H1 (cell line): ENCODE measurements at regions not wholly inside any gene's neighbourhood (a gene's known extent, or its start where the extent isn't known, plus 50 kb on each side); places are given as distances from the start of the nearest gene placed in this dataset.

Experiments used
- CTCF ChIA-PET: fragments of 300-600 bp; sonication (Branson Sonifier 250); formaldehyde crosslinking; loops from one replicate; lab custom pipeline; 2021; ENCODE audit not compliant: partially characterized antibody; lab: Charles Lee
- POLR2A ChIA-PET: fragments of 300-600 bp; sonication (Branson Sonifier 250); formaldehyde crosslinking; loops from one replicate; lab custom pipeline; 2021; ENCODE audit warnings: inconsistent platforms; ENCODE audit not compliant: partially characterized antibody; lab: Charles Lee
- DNase-seq, 2 experiments: peaks; one replicate each; pipeline versions ENCODE4 v3.0.0 to v3.0.0-alpha.2; 2010 to 2022; ENCODE audit warnings: low spot score in 2 of 2, low read depth in 1 of 2, mixed read lengths in 1 of 2
- FAIRE-seq: peaks from 2 replicates; lab custom pipeline; 2011; peaks lifted over from hg19 to GRCh38; lab: Jason Lieb, UNC
- H2AFZ ChIP-seq: 2 replicates; pipeline ENCODE4 v1.8.1; 2012; ENCODE audit warnings: low read length, inconsistent platforms
- H2AK5ac ChIP-seq: 2 replicates; pipeline ENCODE4 v1.6.1; 2013; ENCODE audit warnings: low read depth, low read length
- H2BK120ac ChIP-seq: replicated peaks from 2 replicates; pipeline ENCODE3; 2013; ENCODE audit warnings: low read depth, low read length, inconsistent platforms
- H2BK12ac ChIP-seq: 2 replicates; pipeline ENCODE4 v1.6.1; 2013; ENCODE audit warnings: low read depth, low read length
- H2BK15ac ChIP-seq: 2 replicates; pipeline ENCODE4 v1.6.1; 2013; ENCODE audit warnings: low read length
- H2BK20ac ChIP-seq: 2 replicates; pipeline ENCODE4 v1.6.1; 2013; ENCODE audit warnings: low read length
- H2BK5ac ChIP-seq: 2 replicates; pipeline ENCODE4 v1.6.1; 2013; ENCODE audit warnings: low read depth, low read length
- H3K14ac ChIP-seq: 2 replicates; pipeline ENCODE4 v1.6.1; 2013; ENCODE audit warnings: inconsistent platforms; ENCODE audit not compliant: insufficient read length
- H3K18ac ChIP-seq: 2 replicates; pipeline ENCODE4 v1.6.1; 2013; ENCODE audit warnings: low read length; ENCODE audit errors: extremely low read depth
- H3K23ac ChIP-seq: 2 replicates; pipeline ENCODE4 v1.6.1; 2013; ENCODE audit warnings: inconsistent platforms; ENCODE audit not compliant: insufficient read length
- H3K23me2 ChIP-seq: 2 replicates; pipeline ENCODE4 v1.6.1; 2013; ENCODE audit warnings: low read depth, low read length
- H3K27ac ChIP-seq: 2 replicates; pipeline ENCODE4 v1.6.1; 2011; ENCODE audit warnings: low read depth, low read length, inconsistent platforms
- H3K27me3 ChIP-seq, 4 experiments: replicated peaks in 1 of 4; 1 replicate in 1 of 4; 2 replicates in 3 of 4; pipeline versions ENCODE4 v1.6.1 to v1.8.1; 2011 to 2013; ENCODE audit warnings: low read length in 3 of 4, mild to moderate bottlenecking in 3 of 4, inconsistent platforms in 2 of 4, mixed read lengths in 2 of 4, moderate library complexity in 1 of 4; ENCODE audit not compliant: control insufficient read depth in 3 of 4, insufficient read depth in 3 of 4; ENCODE audit errors: extremely low read depth in 1 of 4
- H3K36me3 ChIP-seq, 4 experiments: 2 replicates each; pipeline versions ENCODE4 v1.6.1 to v1.8.1; 2011 to 2013; ENCODE audit warnings: mild to moderate bottlenecking in 4 of 4, low read length in 3 of 4, moderate library complexity in 2 of 4, control low read depth in 1 of 4, inconsistent platforms in 1 of 4; ENCODE audit not compliant: insufficient read depth in 4 of 4, control insufficient read depth in 2 of 4
- H3K4ac ChIP-seq: replicated peaks from 2 replicates; pipeline ENCODE3; 2013; ENCODE audit warnings: low read length, low read depth, mixed read lengths, inconsistent platforms; ENCODE audit not compliant: insufficient read length
- H3K4me1 ChIP-seq, 4 experiments: replicated peaks in 1 of 4; 1 replicate in 1 of 4; 2 replicates in 3 of 4; pipeline versions ENCODE4 v1.6.1 to v1.8.1; 2011 to 2013; ENCODE audit warnings: low read length in 3 of 4, inconsistent platforms in 2 of 4, mixed read lengths in 1 of 4; ENCODE audit not compliant: insufficient read depth in 4 of 4, control insufficient read depth in 3 of 4
- H3K4me2 ChIP-seq, 2 experiments: 2 replicates each; pipeline versions ENCODE4 v1.6.1 to v1.8.1; 2011 to 2013; ENCODE audit warnings: low read depth in 2 of 2, low read length in 2 of 2, control low read depth in 1 of 2, inconsistent platforms in 1 of 2, mild to moderate bottlenecking in 1 of 2; ENCODE audit not compliant: insufficient read depth in 1 of 2
- H3K4me3 ChIP-seq, 4 experiments: fragments of 200-600, 300-600 bp in 1 of 4; sonication (generic), shearing (Covaris generic), sonication (Bioruptor Twin) in 1 of 4; 2 replicates each; pipeline versions ENCODE4 v1.5.1 to v1.8.1; 2011 to 2016; ENCODE audit warnings: low read length in 4 of 4, low read depth in 3 of 4, control low read depth in 2 of 4, inconsistent platforms in 2 of 4, mild to moderate bottlenecking in 2 of 4, mixed read lengths in 1 of 4, moderate library complexity in 1 of 4; ENCODE audit not compliant: insufficient read depth in 2 of 4; ENCODE audit errors: extremely low read depth in 1 of 4
- H3K56ac ChIP-seq: replicated peaks from 2 replicates; pipeline ENCODE3; 2013; ENCODE audit warnings: low read depth, mild to moderate bottlenecking, mixed read lengths, low read length, inconsistent platforms; ENCODE audit not compliant: insufficient read length
- H3K79me1 ChIP-seq: 2 replicates; pipeline ENCODE4 v1.6.1; 2013; ENCODE audit warnings: low read depth, low read length, control low read depth
- H3K79me2 ChIP-seq, 2 experiments: 2 replicates each; pipeline versions ENCODE4 v1.6.1 to v1.8.1; 2012 to 2013; ENCODE audit warnings: low read length in 2 of 2, mild to moderate bottlenecking in 2 of 2, inconsistent platforms in 1 of 2; ENCODE audit not compliant: insufficient read depth in 2 of 2, control insufficient read depth in 1 of 2
- H3K9ac ChIP-seq, 4 experiments: replicated peaks in 1 of 4; 1 replicate in 1 of 4; 2 replicates in 3 of 4; pipeline versions ENCODE4 v1.6.1 to v1.8.1; 2011 to 2013; ENCODE audit warnings: low read depth in 3 of 4, low read length in 3 of 4, control low read depth in 2 of 4, mild to moderate bottlenecking in 2 of 4, moderate library complexity in 2 of 4, inconsistent platforms in 1 of 4; ENCODE audit errors: extremely low read depth in 1 of 4
- H3K9me3 ChIP-seq, 2 experiments: 2 replicates each; pipeline versions ENCODE4 v1.6.1 to v1.8.1; 2012 to 2013; ENCODE audit warnings: mild to moderate bottlenecking in 2 of 2, moderate library complexity in 2 of 2, control low read depth in 1 of 2, inconsistent platforms in 1 of 2, low read depth in 1 of 2, low read length in 1 of 2, mixed read lengths in 1 of 2; ENCODE audit not compliant: insufficient read depth in 2 of 2
- H4K20me1 ChIP-seq, 2 experiments: replicated peaks in 1 of 2; 2 replicates each; pipeline versions ENCODE3 to v1.8.1; 2011 to 2013; ENCODE audit warnings: inconsistent platforms in 2 of 2, low read length in 2 of 2, mild to moderate bottlenecking in 1 of 2; ENCODE audit not compliant: insufficient read depth in 2 of 2, control insufficient read depth in 1 of 2
- H4K5ac ChIP-seq: 2 replicates; pipeline ENCODE4 v1.6.1; 2013; ENCODE audit warnings: low read length, low read depth, mixed read lengths, inconsistent platforms; ENCODE audit not compliant: insufficient read length
- H4K8ac ChIP-seq: 2 replicates; pipeline ENCODE4 v1.8.0; 2013; ENCODE audit warnings: mild to moderate bottlenecking, moderate library complexity, low read length, inconsistent platforms; ENCODE audit not compliant: insufficient read depth; ENCODE audit errors: extremely low read depth
- H4K91ac ChIP-seq: replicated peaks from 2 replicates; pipeline ENCODE3; 2013; ENCODE audit warnings: low read length, mixed read lengths, inconsistent platforms; ENCODE audit not compliant: insufficient read length
- CEBPB ChIP-seq: IDR thresholded peaks from 2 replicates; pipeline ENCODE4 v1.6.1; 2012; ENCODE audit warnings: low read depth, low read length
- CREB1 ChIP-seq: IDR thresholded peaks from 2 replicates; pipeline ENCODE4 v1.6.1; 2012; ENCODE audit warnings: inconsistent platforms
- MAX ChIP-seq: IDR thresholded peaks from 2 replicates; pipeline ENCODE4 v1.6.1; 2012; ENCODE audit warnings: inconsistent platforms
- POLR2A ChIP-seq, 2 experiments: IDR thresholded peaks; 1 replicate in 1 of 2; 2 replicates in 1 of 2; pipeline ENCODE4 v1.6.1; 2011; ENCODE audit warnings: low read depth in 2 of 2, low read length in 2 of 2, mild to moderate bottlenecking in 2 of 2; ENCODE audit errors: control extremely low read depth in 1 of 2
- RNF2 ChIP-seq: fragments of 200-900, 300-1000 bp; sonication (generic); IDR thresholded peaks from 2 replicates; pipeline ENCODE4 v1.7.1; 2016; ENCODE audit warnings: borderline replicate concordance, low read depth, mild to moderate bottlenecking, antibody characterized with exemption, low read length; ENCODE audit not compliant: poor library complexity, severe bottlenecking; ENCODE audit errors: missing control alignments
- SIRT6 ChIP-seq: IDR thresholded peaks from one replicate; pipeline ENCODE4 v1.7.1; 2012; ENCODE audit warnings: low read length, inconsistent platforms
- TAF7 ChIP-seq: optimal IDR thresholded peaks from 2 replicates; pipeline ENCODE3; 2011; ENCODE audit warnings: low read depth, mild to moderate bottlenecking, inconsistent platforms, low read length, moderate library complexity, borderline replicate concordance
- WGBS, 2 experiments: shearing (Covaris generic) in 1 of 2; methylation state at CpG; one replicate each; pipeline versions ENCODE4 v1.1.6 to v1.1.7; 2013 to 2015; ENCODE audit warnings: low lambda C conversion rate in 2 of 2, mixed read lengths in 2 of 2, inconsistent platforms in 1 of 2, low coverage in 1 of 2, missing lambda C conversion rate in 1 of 2; ENCODE audit not compliant: insufficient replicate concordance in 2 of 2, insufficient coverage in 1 of 2, insufficient read length in 1 of 2; ENCODE audit errors: extremely low coverage in 1 of 2, missing lambda C conversion rate in 1 of 2; 5-methylcytosine and 5-hydroxymethylcytosine counted together

GRCh38 chr15:62219799-62220198 lies 54.7 kb upstream of the C2CD4B start:
- Histone ChIP-seq H2BK120ac (no peak overlapping the region), H2AK5ac (no peak overlapping the region), H2BK5ac (no peak overlapping the region), H3K27me3 (no peaks in the 10 kb centered on the region), H3K79me2 (no peaks in the 10 kb centered on the region), H3K4me1 (no peaks in the 10 kb centered on the region), H3K4ac (no peak overlapping the region), H2AFZ (no peak overlapping the region), H3K14ac (no peak overlapping the region), H4K8ac (no peak overlapping the region), H3K79me1 (no peaks in the 10 kb centered on the region), H3K18ac (no peak overlapping the region), H3K23me2 (no peaks in the 10 kb centered on the region), H4K91ac (no peak overlapping the region), H2BK12ac (no peak overlapping the region), H3K23ac (no peak overlapping the region), H4K20me1 (no peaks in the 10 kb centered on the region), H3K36me3 (no peaks in the 10 kb centered on the region; a peak in 2 of 8 replicates), H3K56ac (no peak overlapping the region), H3K9me3 (peaks cover 22 to 34% of the 10 kb centered on the region in 2 experiments), H2BK15ac (no peak overlapping the region), H4K5ac (no peak overlapping the region), H3K4me3 (no peak overlapping the region), H3K4me2 (no peak overlapping the region), H3K27ac (no peak overlapping the region), H3K9ac (no peak overlapping the region), H2BK20ac (no peak overlapping the region)
- POLR2A ChIA-PET, result interaction anchor here (1.4 kb wide), 1 partner anchor 14 kb away, joined by 3 read pairs; no protein-coding TSS in a partner anchor
- CTCF ChIA-PET, result no interaction called here
- DNase-seq (no peak), FAIRE-seq (no peak)
- WGBS, 2 experiments, result 89% methylated on average over 5 of the region's 5 CpGs; no CpG with 5 or more reads in 1 of the 2 experiments
- TF ChIP-seq TAF7 (no peak), SIRT6 (no peak), RNF2 (no peak), MAX (no peak), CEBPB (no peak), CREB1 (no peak), POLR2A (IDR thresholded peaks at IDR 0.05; ENCODE audit: control extremely low read depth in 1 of 2, low read depth in 2 of 2, low read length in 2 of 2) (no peak)
